ENCODE measurements at regions not wholly inside any gene's neighbourhood (a gene's known extent, or its start where the extent isn't known, plus 50 kb on each side); places are given as distances from the start of the nearest gene placed in this dataset.
"Not testable (repeated sequence)": the region's sequence is repeated elsewhere in the genome, so short reads cannot be mapped to it uniquely, and the experiment has no call there.

DNA sequence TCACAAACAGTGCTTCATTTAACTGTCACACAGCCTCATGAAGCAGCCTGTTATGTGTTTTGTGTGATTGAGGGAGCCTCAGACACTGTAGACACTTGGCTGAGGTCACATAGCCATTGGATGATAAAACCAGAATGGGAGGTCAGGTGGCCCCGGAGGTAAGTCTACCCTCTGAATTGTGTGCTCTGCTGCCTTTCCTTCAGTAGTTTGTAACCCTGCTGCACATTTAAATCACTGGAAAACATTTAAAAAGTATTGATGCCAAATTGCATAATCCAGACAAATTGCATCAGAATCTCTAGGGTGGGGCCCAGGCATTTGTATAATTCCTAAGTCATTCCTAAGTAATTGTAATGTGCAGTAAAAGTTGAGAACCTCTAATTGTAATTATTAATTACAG, 85.2 kb upstream of the ECI2 start:
- no peak overlapping the region for H3K4me3 ChIP-seq (ENCODE audit: low read depth, low read length)
- TF ChIP-seq, protein P1, sequence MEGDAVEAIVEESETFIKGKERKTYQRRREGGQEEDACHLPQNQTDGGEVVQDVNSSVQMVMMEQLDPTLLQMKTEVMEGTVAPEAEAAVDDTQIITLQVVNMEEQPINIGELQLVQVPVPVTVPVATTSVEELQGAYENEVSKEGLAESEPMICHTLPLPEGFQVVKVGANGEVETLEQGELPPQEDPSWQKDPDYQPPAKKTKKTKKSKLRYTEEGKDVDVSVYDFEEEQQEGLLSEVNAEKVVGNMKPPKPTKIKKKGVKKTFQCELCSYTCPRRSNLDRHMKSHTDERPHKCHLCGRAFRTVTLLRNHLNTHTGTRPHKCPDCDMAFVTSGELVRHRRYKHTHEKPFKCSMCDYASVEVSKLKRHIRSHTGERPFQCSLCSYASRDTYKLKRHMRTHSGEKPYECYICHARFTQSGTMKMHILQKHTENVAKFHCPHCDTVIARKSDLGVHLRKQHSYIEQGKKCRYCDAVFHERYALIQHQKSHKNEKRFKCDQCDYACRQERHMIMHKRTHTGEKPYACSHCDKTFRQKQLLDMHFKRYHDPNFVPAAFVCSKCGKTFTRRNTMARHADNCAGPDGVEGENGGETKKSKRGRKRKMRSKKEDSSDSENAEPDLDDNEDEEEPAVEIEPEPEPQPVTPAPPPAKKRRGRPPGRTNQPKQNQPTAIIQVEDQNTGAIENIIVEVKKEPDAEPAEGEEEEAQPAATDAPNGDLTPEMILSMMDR (IDR thresholded peaks at IDR 0.05; ENCODE audit: low read depth, low read length, missing control alignments), result no peak
- DNase-seq (ENCODE audit: low read depth), result no peak

DNA sequence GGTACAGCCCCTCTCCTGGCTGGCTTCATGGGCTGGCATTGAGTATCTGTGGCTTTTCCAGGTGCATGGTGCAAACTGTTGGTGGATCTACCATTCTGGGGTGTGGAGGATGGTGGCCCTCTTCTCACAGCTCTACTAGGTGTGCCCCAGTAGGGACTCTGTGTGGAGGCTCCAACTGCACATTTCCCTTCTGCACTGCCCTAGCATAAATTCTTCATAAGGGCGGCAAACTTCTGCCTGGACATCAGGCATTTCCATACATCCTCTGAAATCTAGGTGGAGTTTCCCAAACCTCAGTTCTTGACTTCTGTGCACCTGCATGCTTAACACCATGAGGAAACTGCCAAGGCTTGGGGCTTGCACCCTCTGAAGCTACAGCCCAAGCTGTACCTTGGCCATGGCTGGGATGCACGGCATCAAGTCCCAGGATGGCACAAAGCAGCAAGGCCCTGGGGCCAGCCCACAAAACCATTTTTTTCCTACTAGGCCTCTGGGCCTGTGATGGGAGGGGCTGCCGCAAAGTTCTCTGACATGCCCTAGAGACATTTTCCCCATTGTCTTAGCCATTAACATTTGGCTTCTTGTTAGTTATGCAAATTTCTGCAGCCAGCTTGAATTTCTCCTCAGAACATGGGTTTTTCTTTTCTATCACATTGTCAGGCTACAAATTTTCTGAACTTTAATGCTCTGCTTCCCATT, 83.4 kb upstream of the ECI2 start:
- not testable (repeated sequence) for DNase-seq (ENCODE audit: low read depth); H3K4me3 ChIP-seq (ENCODE audit: low read depth, low read length)

DNA sequence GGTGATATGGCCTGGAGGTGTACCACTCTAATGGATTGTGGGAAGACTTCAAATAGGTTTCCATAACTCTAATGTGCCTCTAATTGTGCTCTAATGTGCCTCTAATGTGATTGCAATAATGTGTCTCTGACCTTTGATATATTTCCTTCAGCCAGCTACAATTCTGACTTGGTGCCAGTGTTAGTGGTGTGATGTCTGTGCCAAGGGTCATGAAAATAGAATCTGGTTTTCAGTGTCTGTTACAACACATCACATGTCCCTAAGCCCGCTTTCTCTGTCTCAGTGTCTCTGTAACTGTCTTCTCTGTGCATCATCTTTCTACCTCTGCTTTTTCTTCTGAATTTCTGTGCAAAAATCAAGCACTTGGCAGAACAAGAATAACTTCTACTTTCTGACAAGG, 77.2 kb upstream of the ECI2 start:
- TF ChIP-seq, protein P1 (IDR thresholded peaks at IDR 0.05; ENCODE audit: low read depth, low read length, missing control alignments), result no peak
- no peak for DNase-seq (ENCODE audit: low read depth)
- no peak overlapping the region for H3K4me3 ChIP-seq (ENCODE audit: low read depth, low read length)

DNA sequence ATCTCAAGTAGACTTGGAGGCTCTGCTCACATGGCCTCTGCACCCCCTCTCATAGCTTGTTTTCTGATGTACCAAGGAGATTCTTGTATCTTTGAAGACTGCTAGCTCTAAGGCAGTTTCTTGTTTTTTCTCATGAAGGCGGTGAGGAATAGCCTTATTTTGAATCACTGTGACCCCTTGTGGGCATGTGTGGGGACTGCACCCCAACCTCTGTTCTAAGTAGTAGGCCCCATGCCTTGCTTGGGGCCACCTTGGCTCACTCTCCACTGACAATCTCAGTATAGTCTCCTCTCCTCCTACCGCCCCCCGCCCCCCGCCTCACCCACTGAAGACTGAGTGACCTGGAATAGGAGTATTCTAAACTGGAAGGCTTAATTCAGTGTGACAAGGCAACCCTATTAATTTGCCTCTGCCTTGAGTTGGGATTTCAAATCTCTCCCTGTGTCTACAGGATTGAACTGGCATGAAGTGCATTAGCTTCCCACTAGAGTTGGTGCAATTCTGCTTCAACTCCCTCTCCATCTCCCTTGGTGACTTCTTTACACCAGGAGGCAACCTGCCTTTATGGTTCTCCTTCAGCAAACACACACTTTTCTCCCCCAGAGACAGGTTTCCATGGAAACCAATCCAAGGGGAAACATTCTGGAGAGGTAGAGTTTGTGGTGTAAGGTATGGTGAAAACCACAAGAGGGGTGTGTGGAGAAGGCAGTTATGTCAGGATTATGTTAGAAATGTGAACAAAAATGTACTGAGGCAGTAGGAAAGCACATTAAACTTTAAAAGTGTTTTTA, 75.4 kb upstream of the ECI2 start:
- TF ChIP-seq, protein P1 (IDR thresholded peaks at IDR 0.05; ENCODE audit: low read depth, low read length, missing control alignments), result peak; percentile 83
- peak; percentile 18 for DNase-seq (ENCODE audit: low read depth)
- no peak overlapping the region for H3K4me3 ChIP-seq (ENCODE audit: low read depth, low read length)

DNA sequence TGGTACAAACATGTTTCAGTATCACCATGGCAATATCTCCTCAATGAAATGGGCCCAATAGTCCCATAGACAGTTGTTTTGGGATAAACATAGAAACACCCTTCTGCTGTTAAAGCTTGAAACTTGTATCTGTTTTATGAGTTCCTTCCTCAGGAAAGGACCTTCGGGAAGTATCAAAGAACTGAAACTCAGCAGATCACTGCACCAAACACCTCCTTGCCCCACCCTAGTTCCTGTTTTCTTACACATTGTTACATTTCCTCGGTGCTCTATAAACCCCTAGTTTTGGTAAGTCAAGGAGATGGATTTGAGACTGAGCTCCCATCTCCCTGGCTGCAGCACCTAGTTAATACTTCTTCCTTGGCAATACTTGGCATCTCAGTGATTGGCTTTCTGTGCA, 73.8 kb upstream of the ECI2 start:
- TF ChIP-seq, protein P1 (IDR thresholded peaks at IDR 0.05; ENCODE audit: low read depth, low read length, missing control alignments), result no peak
- no peak overlapping the region for H3K4me3 ChIP-seq (ENCODE audit: low read depth, low read length)
- DNase-seq (ENCODE audit: low read depth), result no peak

DNA sequence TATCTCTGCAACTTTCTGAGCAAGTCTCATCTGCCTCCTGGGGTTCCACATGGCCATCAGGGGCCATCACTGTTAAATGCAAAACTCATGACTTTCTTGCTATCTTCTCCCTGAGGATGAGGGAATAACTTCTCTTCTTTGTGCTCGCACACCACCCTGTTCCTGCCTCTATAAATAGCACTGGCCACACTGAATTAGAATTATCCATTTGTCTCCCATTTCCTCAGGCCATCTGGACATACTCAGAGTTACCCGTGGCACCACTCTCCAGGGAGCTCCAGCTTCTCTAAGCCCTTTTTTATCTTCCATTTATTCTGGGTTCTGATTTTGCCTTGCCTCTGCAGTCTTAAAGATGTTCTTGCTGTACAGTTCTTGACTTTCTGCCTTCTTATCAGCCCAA, 72.8 kb upstream of the ECI2 start:
- no peak for DNase-seq (ENCODE audit: low read depth)
- no peak overlapping the region for H3K4me3 ChIP-seq (ENCODE audit: low read depth, low read length)
- TF ChIP-seq, protein P1 (IDR thresholded peaks at IDR 0.05; ENCODE audit: low read depth, low read length, missing control alignments), result no peak

DNA sequence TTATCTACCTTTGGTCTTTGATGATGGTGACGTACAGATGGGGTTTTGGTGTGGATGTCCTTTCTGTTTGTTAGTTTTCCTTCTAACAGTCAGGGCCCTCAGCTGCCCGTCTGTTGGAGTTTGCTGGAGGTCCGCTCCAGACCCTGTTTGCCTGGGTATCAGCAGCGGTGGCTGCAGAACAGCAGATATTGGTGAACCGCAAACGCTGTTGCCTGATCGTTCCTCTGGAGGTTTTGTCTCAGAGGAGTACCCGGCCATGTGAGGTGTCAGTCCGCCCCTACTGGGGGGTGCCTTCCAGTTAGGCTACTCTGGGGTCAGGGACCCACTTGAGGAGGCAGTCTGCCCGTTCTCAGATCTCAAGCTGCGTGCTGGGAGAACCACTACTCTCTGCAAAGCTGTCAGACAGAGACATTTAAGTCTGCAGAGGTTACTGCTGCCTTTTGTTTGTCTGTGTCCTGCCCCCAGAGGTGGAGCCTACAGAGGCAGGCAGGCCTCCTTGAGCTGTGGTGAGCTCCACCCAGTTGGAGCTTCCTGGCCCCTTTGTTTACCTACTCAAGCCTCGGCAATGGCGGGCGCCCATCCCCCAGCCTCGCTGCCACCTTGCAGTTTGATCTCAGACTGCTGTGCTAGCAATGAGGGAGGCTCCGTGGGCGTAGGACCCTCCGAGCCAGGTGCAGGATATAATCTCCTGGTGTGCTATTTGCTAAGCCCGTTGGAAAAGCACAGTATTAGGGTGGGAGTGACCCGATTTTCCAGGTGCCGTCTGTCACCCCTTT, 68.5 kb upstream of the ECI2 start:
- DNase-seq (ENCODE audit: low read depth); H3K4me3 ChIP-seq (ENCODE audit: low read depth, low read length): not testable (repeated sequence)
